Mucosa of descending colon (tissue), 3 donors: ENCODE measurements at regions not wholly inside any gene's neighbourhood (a gene's known extent, or its start where the extent isn't known, plus 50 kb on each side); places are given as distances from the start of the nearest gene placed in this dataset.
A peak's percentile ranks its signal among the peaks of the same experiment; 100 is the strongest.

Source experiments
- ATAC-seq: fragments of 200-7000 bp; cut with Tn5 transposase; one replicate; pipeline ENCODE4 v1.9.1; 2020; ENCODE audit warnings: mild to moderate bottlenecking, moderate library complexity
- DNase-seq, 3 donors: peaks; one replicate each; pipeline ENCODE4 v3.0.0-alpha.2; 2020
- H3K36me3 ChIP-seq: fragments of 200-600 bp; one replicate; pipeline ENCODE4 v1.8.0; 2021; ENCODE audit warnings: low read depth, mild to moderate bottlenecking
- H3K4me1 ChIP-seq: fragments of 200-600 bp; one replicate; pipeline ENCODE4 v1.8.0; 2021; ENCODE audit warnings: low read depth, mild to moderate bottlenecking
- H3K4me3 ChIP-seq: fragments of 200-600 bp; one replicate; pipeline ENCODE4 v1.8.0; 2021; ENCODE audit warnings: mild to moderate bottlenecking
- H3K9me3 ChIP-seq: fragments of 200-600 bp; one replicate; pipeline ENCODE4 v1.8.0; 2021; ENCODE audit warnings: mild to moderate bottlenecking
- intact Hi-C, 2 donors: fragments of 100-400 bp; cut with DNase I in 1 of 2; cut with micrococcal nuclease in 1 of 2; formaldehyde crosslinking; loops; one replicate each; pipeline versions ENCODE4 v1.11.0 to v1.11.1; 2022; cut with DNase I, micrococcal nuclease
- TF ChIP-seq, protein P1 (sequence below): fragments of 200-600 bp; IDR thresholded peaks from one replicate; pipeline ENCODE4 v1.8.0; 2022; ENCODE audit warnings: antibody characterized with exemption, mild to moderate bottlenecking
- donor health status: DM: no; HTN: no; CAD: no; lungs with moderate emphysema.
- donor health status: DM: no; HTN: no; CAD: no.
- donor health status: DM: no; HTN: yes; CAD: no.

DNA sequence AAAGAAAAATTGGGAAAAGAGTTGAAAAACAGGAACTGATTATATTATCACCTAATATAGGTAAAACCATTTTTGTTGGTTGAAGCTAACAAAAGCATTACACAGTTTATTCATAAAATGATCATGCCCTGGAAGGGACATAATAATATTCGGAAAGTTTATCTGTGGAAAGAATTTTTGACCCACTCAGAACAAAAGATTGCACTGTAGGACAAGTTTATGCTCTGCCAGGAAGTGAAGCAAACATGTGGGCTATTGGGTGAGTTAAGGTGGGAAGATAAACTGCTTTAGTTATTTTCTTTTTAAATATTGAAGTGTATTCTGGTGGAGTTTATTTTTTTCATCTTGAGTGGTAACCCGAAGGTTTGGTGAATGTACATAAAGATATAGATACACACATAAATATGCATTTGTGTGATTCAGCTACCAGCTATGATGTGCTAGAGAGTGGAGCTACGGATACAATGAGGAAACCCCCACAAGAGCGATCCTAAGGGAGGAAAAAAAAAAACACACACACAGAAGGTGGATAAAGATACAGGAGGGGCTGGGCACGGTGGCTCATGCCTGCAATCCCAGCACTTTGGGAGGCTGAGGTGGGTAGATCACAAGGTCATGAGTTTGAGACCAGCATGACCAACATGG, 506.4 kb upstream of the THBS1 start:
- DNase-seq: no peak
- TF ChIP-seq, protein P1, sequence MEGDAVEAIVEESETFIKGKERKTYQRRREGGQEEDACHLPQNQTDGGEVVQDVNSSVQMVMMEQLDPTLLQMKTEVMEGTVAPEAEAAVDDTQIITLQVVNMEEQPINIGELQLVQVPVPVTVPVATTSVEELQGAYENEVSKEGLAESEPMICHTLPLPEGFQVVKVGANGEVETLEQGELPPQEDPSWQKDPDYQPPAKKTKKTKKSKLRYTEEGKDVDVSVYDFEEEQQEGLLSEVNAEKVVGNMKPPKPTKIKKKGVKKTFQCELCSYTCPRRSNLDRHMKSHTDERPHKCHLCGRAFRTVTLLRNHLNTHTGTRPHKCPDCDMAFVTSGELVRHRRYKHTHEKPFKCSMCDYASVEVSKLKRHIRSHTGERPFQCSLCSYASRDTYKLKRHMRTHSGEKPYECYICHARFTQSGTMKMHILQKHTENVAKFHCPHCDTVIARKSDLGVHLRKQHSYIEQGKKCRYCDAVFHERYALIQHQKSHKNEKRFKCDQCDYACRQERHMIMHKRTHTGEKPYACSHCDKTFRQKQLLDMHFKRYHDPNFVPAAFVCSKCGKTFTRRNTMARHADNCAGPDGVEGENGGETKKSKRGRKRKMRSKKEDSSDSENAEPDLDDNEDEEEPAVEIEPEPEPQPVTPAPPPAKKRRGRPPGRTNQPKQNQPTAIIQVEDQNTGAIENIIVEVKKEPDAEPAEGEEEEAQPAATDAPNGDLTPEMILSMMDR: no peak
- no peaks in the 10 kb centered on the region for H3K36me3 ChIP-seq
- no peaks in the 10 kb centered on the region for H3K9me3 ChIP-seq
- no peak for ATAC-seq
- no peaks in the 10 kb centered on the region for H3K4me1 ChIP-seq
- intact Hi-C loops: no loop called here
- H3K4me3 ChIP-seq: no peak overlapping the region

DNA sequence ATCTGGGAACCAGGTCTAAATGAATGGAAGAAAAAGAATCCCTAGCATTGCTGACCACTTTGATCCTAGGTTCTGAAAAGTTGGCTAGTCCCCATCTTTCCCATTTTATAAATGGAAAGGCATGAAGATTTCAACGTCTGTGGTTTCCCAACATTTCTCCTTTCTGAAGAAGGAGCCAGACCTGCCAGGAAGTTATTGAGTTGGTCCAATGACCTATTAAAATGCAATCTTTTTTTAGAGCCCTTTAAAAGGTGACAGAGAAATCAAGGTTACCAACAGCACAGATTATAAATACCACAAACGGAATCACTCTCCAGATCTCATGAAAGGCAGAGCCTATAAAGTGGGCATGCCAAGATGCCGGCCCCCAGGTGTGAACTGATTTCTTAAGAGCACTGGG, 505.6 kb upstream of the THBS1 start:
- ATAC-seq (no peak), DNase-seq (no peak)
- H3K4me1 ChIP-seq: no peaks in the 10 kb centered on the region
- H3K9me3 ChIP-seq: no peaks in the 10 kb centered on the region
- H3K4me3 ChIP-seq: no peak overlapping the region
- TF ChIP-seq, protein P1: no peak
- H3K36me3 ChIP-seq: no peaks in the 10 kb centered on the region
- intact Hi-C loops: no loop called here

DNA sequence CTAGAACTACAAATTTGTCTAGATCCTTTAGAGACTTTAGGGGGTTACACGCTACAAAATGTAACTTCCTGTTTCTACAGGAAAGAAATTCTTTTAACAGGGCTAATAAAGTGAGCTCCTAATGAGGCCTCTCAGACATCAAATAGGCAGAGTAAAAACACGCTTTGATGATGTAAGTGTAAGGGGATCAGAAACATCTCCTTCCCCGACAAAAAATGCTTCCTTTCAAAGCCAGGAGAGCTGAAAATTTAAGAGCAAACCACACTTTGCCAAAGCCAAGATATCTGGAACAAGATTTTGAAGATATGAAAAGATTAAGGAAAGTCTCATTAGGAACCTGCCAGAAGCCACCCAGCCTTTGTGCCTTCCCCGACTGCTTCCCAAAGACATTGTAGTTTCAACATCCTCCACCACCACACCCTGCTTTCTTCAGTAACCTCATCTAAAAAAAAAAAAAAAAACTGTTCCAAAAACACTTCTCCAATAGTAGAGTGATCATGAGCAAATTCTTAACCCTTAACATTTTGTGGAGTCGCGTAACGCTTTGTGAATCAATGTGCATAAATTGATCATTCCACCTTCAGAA, 505.0 kb upstream of the THBS1 start:
- intact Hi-C loops: no loop called here
- ATAC-seq (no peak), DNase-seq (no peak)
- TF ChIP-seq, protein P1: no peak
- H3K9me3 ChIP-seq: no peaks in the 10 kb centered on the region
- H3K4me1 ChIP-seq: no peaks in the 10 kb centered on the region
- H3K4me3 ChIP-seq: no peak overlapping the region
- H3K36me3 ChIP-seq: no peaks in the 10 kb centered on the region

DNA sequence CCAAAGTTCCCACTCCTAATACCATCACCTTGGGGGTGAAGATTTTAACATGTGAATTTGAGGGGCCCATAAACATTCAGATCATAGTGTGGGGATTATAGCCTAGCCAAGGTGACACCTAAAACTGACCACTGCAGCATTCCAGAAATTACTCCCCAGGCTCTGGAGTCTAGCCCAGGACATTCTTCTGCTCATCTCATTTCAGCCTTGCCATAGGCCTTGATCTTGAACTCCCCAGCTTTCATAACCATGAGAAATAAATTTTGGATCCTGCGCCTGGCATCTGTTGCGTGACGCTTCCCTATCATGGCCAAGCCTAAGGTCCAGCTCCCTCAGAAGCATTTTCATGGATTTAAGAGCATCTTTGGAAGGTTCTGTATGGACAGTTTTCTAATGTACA, 502.9 kb upstream of the THBS1 start:
- intact Hi-C loops: no loop called here
- no peak overlapping the region for H3K4me3 ChIP-seq
- TF ChIP-seq, protein P1: no peak
- H3K36me3 ChIP-seq: no peaks in the 10 kb centered on the region
- no peak for DNase-seq
- H3K4me1 ChIP-seq: no peaks in the 10 kb centered on the region
- H3K9me3 ChIP-seq: no peaks in the 10 kb centered on the region
- ATAC-seq: no peak

DNA sequence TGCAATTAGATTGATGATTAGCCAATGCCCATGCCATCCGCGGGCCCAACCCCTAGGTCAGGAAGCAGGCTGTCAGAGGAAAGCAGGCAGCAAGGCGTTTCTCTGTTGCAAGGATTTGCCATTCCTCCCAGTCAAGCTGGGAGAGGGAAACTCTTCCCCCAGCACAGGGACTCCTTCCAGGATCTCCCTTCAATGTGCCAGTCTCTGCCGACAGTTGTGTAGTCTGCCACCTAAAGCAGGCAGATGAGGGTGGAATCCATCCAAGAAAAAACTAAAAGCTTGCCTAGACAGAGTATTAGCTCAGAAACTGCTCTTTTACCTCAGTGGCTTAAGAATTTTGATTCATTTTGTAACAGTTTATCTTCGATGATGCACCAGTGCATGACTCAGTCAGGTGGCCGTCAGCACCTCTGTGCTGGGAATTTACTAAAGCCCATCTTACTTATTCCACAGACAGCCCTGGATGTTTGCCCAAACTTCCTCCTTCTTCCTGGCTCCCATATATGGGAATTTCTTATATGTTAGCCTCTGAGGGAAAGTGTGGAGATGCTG, 501.5 kb upstream of the THBS1 start:
- peak; percentile 77 for ATAC-seq
- Histone ChIP-seq H3K9me3 (no peaks in the 10 kb centered on the region), H3K36me3 (no peaks in the 10 kb centered on the region), H3K4me3 (no peak overlapping the region), H3K4me1 (no peaks in the 10 kb centered on the region)
- intact Hi-C loops: no loop called here
- TF ChIP-seq, protein P1: no peak
- peak; percentile 50 to 56 (median 55) for DNase-seq
